ENCODE measurements at regions not wholly inside any gene's neighbourhood (a gene's known extent, or its start where the extent isn't known, plus 50 kb on each side); places are given as distances from the start of the nearest gene placed in this dataset.

DNA sequence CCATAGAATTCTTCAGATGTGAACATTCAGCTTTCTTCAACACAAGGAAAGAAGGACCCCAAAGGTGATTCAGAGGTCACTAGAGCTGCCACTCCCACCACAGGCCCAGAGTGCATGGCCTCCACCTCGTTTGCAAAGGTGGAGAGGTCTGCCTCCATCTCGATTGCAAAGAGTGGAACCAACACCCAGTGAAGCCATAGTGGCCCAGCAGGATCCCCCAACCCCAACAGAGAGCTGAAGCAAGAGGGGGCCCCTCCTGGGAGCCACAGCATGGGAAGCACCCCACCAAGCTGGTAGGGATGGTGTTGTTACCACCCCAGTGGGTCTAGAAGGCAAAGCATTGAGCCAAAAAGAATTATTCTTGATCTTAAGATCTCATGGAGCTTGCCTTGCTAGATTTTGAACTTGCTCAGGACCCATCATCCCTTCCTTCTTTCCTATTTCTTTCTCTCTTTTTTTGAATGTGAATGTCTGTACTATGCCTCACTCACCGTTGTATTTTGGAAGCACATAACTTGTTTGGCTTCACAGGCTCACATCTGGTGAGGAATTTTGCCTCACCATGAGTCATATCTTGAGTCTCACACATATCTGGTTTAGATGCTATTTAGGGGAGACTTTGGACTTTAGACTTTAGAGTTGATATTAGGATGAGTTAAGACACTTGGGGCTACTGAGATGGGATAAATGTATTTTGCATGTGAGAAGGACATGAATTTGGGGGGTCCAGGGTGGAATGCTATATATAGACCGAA is 119.2 kb downstream of the ANKRD60 start:
- peak; percentile 25 for DNase-seq

DNA sequence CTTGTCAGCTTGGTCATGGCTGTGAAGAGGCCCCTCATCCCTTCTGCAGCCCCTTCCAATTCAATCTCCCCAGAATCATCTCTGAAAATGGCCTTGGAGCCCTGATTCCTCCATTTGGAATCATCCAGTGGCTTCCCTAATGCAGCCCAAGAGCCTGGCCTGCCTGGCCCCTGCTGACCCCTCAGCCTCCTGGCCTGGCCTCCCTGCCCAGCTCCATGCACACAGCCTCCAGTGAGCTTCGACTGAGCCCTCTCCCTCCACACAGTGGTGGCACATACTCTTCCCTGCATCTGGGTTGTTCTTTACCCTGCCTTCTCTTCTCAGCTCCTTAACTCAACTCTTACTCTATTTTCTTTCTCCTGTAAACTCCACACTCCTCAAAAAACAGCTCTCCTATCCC is 120.9 kb downstream of the ANKRD60 start:
- DNase-seq, result no peak

DNA sequence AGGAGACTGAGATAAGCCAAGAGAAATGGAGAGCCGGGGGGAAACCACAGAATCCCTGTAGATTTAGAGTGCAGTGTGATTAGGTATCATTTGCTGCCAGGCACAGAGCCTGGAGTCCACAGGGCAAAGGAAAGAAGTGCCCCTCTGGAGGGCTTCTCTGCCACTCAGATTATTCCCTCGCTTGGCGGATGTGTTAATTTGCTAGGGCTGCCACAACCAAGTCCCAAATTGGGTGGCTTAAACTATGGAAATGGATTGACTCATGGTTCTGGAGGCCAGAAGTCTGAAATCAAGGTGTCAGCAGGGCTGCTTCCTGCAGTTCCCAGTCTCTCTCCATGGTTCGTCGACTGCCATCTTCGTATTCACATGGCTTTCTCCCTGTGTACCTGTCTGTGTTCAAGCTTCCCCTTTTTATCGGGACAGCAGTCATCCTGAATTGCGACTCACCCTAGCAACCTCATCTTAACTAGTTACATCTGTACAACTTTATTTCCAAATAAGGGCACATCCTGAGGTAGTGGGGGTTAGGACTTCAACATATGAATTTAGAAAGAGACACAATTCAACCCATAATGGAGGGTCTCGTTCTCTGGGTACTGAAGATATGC is 122.2 kb downstream of the ANKRD60 start:
- DNase-seq, result no peak

DNA sequence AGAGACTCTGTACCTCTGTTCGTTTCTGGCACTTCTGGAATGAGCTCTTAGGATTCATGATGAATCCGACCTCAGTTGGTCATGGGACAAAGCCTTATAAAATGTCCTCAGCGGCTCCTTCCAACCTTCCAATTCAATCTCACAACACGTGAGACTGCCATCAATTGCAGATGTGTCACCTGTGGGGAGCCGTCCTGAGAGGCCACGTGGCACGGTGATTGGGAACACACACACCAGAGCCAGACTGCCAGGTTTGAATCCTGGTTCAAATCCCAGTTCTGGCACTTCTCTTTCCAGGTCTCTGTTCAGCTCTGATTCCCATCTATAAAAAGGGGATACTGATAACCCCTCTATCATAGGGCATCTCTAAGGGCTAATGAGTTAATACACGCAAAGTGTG is 124.5 kb downstream of the ANKRD60 start:
- DNase-seq, result no peak

DNA sequence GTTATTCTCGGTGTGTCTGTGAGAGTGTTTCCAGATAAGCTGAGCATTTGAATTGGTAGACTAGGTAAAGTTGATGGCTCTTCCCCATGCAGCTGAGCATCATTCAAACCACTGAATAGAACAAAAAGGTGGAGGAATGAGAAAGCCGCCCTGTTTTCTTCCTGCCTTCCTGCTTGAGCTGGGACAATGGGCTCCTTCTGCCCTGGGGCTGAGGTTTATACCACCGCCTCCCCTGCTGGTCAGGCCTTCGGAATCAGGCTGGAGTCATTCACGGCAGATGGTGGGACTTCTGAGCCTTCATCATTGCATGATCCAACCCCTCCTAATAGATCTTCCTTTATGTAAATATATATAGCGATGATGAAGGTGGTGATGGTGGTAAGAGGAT is 124.9 kb downstream of the ANKRD60 start:
- no peak for DNase-seq

DNA sequence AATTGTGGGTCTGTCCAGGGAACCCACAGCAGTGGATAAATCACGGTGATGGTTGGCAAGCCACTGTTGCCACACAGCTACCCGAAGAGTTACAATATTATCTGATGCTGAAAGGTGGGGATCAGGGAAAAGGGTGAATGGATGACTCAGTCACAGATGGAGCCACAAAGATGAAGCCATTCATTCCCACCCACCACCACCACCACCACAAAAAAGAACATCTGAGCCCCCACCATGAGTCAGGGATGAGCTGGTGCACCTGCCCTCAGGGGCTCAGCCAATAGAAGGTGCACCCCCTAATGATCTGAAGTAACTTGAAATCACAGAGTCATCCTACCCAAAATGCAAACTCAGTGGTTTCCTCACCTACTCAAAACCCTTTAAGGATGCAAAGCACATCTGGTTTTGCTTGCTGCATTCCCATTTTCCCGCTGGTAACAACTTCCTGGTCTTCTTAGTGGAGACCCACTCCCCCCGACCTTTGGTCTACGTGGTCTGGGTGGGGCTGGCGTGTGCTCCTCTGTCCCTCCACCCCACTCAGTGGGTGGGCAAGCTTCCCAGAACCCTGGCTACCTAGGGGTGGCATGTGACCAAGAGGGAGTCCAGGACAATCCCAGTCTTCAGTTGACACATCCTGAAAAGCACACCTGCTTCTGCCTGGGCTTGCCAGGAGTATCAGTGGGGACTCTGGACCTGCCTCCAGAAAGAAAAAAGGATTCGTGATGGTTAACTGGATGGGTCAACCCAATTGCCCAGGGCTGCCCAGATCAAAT is 125.5 kb downstream of the ANKRD60 start:
- no peak for DNase-seq

DNA sequence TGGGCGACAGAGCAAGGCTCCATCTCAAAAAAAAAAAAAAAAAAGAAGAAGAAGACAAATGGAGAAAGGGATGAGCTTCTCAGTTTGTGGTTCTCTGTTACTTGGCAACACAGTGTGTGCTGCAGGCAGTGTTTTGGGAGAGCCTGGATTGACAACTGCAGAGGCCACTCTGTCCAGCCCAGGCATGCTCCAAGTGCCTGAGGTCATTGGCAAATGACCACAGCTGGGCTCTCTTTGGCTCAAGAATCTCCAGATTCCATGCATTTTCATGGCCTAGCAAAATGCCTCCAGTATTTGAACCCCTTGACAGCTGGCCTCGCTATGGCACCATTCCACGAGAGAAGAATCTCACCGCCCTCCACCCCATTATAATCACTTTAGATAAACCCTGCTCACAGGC is 126.2 kb downstream of the ANKRD60 start:
- DNase-seq, result no peak

DNA sequence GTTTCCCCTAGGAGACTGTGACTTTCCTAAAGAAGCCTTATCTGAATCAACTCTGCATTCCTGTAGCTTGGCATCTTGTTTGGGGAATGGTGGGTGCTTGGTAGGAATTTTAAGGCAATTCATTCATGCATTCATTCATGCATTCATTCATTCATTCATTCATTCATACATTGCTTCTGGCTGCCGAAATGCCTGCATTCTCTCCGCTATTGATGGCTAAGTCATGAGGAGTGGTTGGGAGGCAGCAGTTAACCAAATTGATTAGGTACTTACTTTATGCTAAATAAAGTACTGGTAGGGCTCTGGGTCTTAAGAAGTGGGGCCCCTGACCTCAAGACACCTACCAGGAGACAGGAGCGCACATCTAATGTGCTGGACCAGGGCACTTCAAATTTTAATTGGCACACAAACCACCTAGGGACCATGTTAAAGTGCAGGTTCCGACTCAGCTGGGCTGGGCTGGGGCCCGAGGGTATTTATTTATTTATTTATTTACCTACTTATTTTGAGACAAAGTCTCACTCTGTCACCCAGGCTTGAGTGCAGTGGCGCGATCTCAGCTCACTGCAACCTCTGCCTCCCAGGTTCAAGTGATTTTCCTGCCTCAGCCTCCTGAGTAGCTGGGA is 127.6 kb downstream of the ANKRD60 start:
- no peak for DNase-seq

DNA sequence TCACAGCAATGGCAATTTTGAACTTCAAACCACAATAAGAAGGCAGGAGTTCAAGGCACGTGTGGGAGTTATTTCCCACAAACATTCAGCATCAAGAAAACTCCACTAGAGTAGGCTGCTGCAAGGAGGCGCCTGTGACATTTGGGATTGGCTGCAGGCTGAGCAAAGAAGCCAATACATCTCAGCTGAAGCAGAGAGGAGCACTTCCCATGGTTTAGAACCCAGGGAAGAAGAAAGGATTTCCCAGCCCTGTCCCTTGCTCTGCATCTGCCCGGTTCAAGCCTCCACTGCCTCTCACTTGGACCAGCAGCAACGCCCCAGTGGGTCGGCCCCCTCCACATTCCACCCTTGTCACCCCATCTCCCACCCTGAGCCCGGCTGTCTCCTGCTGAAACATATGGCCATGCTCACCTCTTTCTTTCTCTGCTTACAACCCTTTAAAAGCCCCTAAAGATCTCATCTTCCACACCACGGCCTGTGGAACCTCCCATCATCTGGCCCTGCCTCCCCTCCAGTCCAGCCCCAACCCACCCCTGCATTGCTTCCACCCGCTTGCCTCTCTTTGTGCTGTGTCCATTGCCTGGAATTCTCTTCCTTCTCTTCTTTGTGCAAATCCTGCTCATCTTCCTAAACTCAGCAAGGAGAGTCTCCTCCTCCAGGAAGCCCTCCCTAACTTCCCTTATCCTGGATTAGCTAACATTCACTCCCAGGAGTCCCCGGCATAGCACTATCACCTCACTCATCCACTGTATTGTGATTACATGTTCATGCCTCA is 128.3 kb downstream of the ANKRD60 start:
- no peak for DNase-seq

DNA sequence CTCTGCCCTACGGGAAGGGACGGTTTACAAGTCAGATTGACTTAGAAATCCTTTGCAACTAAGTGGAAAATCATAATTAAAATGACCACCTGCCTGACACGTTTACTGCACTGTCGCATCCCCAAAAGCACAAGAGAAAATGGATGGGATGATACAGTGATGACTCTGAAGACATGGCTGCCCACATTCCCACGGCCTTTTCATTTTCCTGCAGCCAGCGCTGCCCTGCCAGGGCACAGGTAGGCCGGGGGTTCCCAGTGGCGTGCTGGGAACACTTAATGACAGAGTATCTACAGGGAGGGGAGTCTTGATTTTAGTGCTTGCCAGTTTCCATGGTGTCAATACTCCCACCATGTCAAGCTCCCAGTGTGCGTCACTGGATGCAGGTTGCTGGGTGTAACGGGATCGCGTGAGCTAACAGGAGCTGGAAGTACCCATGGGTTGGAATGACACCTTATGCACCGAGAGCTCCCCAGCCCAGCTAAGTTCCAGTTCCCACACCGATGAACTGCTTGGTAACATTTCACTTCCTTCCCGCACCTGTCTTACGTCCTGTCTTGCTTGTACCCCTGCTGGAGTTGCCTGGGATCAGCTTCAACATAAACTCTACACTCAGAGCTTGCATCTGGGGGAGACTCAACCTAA is 129.0 kb downstream of the ANKRD60 start:
- DNase-seq, result no peak

DNA sequence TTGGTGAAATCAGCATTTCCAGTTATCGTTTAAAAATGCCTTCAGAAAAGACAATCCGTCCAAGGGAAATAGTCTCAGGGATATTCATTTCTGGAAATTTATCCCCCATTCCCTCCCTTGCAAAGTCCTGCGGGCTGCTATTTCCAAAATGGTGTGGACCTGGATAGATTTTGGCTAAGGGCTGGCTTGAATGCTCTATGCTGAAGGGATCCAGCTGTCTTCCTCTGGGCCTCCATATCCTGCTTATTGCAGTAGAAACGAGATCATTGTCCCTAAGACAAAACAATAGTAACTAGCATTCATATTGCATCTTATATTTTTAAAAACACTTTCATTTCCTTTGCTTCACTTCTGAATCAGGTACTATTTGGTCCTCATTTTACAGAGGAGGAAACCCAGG is 129.9 kb downstream of the ANKRD60 start:
- DNase-seq, result no peak

DNA sequence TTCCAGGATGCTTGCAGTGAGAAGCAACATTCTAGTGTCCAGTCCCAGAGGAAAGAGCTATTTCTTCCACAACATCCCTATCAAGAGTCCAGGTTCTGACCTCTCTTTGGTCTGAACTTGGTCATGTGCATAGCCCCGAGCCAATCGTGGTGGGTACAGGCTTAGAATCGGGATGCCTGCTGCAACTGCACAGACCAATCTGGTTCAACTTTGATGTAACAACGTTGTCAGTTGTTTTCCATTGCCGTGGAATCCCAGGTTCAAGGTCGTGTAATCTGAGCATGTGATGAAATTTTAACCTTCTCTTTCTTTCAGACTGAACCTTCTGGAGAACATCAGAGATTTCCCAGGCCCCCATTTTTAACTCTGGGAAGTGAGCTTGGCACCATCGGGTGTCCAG is 130.5 kb downstream of the ANKRD60 start:
- DNase-seq, result no peak

DNA sequence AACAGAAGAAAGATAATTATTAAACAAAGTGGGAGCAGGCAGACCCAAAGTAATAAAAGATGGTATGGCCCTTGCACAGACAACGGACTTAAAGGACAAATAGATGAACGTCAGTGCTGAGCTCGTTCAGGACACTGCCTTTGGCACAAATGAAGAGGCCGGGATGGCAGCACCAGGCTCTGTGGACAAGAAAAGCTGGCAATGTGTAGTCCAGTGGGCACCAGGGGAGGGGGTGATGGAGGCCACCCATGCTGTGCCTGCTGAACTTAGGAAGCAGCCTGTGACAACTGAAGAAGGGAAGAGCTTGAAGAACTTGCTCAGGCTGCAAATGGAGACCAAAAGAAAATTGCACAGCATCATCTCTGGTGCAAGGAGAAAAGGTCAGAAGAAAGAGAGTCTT is 131.0 kb downstream of the ANKRD60 start:
- DNase-seq, result no peak

DNA sequence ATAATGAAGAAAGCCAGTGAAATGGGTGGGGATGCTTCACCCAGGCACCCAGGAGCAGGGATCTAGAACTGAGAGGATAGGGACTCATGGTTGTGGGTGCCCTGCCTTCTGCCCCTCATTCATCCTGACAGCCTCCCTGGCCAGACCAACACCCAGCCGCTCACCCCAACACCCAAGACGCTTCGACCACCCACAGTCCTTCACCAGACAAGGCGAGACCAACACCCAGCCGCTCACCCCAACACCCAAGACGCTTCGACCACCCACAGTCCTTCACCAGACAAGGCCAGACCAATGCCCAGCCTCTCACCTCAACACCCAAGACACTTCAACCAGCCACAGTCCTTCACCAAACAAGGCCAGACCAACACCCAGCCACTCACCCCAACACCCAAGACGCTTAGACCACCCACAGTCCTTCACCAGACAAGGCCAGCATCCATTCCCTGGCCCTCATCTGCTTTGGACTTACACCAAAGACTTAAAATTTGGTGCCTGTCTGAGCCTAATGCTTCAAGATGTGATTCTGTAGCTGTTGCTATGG is 131.5 kb downstream of the ANKRD60 start:
- no peak for DNase-seq

DNA sequence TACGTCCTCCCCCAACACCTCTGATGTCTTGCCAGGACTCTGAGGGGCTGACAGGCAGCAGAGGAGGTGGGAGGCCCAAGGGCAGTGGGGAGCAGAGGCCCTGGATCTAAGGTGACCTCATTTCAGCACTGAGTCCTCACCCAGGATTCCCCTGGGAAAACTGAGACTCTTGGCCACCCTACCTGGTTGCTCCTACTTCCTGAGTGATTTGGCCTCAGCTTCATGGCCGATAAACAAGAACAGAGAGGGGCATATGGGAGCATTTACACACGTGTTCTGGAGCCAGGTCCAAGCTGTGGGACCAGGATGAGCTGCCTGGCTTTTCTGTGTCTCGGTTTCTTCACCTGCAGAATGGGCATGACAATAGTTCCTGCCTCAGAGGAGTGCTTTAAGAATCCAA is 133.8 kb downstream of the ANKRD60 start:
- no peak for DNase-seq

DNA sequence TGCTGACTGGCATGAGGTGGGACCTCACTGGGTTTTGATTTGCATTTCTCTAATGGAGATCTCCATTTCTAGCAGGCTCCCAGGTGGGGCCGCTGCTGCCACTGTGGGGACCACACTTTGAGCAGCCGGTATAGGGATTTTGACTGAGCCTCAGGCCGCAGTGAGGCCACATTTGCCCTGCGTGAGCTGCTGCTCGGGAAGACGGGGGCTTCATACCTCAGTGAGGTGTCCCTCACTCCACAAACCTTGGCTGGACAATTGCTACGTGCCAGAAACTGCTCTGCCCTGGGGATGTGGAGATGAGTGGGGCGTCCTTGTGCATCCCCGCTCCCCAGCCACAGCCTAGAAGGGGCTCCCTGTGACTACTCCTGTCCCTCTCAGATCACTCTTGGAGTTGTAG is 134.3 kb downstream of the ANKRD60 start:
- DNase-seq, result no peak

DNA sequence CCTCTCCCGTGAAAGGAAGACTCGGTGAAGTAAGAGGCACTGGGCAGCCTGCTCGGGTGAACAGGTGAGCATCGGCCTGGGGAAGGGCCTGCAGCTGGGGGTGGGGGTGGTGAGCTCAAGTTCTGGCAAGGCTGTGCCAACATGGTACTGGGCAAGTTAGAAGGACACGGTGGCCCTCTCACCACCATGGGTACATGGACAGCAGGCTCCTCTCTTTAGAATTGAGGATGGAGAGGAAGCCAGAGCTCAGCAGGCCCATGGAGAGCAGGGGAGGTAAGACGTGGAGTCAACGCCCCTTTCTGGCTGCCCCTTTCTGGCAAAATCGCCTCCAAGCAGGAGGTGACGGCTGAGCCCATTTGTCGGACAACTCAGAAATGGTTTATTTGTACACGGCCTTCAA is 135.6 kb downstream of the ANKRD60 start:
- no peak for DNase-seq

DNA sequence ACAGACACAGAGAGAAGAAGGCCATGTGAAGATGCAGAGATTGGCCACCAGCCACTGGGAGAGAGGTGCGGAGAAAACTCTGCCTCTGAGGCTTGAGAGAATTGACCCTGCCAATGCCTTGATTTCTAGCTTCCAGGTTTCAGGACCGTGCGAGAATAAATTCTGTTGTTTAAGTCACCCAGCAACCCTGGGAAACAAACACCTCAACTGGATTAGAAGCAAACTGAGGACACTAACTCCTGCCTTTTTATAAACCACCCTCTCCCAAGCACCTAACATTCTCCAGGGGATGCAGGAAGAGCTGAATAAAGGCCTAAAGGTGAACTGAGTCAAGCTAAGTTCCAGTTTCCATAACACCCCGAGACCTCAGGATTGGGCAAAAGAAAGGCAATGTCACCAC is 136.1 kb downstream of the ANKRD60 start:
- no peak for DNase-seq

DNA sequence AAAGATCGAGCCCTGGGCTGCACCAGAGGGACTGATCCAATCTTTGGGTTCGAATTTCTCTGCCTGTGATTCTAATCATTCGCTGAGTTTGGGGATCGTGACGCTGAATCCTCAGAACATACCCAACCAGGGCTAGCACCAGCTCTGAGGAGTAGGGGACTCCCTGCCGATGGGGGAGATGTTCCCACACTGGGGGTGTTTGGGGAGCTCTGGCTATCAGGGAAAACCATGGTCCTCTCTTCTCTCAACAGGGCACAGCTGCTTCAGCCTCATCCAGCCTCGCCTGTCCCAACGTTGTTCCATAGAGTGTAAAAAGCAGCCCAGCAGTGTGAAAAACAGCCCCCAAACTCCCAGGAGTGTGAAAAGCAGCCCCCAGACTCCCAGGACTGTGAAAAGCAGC is 136.6 kb downstream of the ANKRD60 start:
- no peak for DNase-seq

DNA sequence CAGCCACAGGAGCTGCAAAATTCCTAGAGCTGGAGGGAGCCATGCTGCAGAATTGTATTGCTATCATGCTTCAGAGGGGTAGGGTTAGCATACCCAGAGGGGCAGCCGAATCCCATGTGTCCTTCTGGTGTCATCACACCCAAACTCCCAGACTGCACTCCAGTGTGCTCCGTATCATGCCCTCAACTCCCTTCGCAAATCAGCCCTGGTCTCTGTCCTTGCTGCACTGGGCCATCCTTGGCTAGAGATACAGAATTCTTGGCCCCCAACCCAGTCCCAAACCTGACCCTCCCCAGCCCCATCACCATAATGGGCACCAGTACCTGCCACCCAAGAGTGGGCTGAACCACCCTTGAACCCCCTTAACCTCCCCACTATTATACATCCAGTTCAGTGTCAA is 138.3 kb downstream of the ANKRD60 start:
- DNase-seq, result no peak

DNA sequence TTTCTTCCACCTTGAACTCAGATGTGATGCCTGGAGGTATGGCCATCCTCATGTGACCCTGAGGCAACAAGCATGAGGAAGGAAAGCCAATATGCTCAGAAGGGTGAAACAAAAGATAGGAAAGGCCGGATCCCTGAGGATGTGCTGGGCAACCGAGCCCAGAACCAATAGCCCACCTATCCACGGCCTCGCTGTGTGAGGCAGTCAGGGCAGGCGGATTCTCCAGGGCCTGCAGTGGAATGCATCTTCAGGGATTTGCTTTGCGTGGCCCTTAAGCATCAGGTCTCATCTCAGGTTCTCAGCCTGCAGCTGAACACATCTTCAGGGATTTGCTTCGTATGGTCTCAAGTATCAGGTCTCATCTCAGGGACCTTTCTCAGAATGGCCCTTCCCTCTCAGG is 139.8 kb downstream of the ANKRD60 start:
- DNase-seq, result no peak

DNA sequence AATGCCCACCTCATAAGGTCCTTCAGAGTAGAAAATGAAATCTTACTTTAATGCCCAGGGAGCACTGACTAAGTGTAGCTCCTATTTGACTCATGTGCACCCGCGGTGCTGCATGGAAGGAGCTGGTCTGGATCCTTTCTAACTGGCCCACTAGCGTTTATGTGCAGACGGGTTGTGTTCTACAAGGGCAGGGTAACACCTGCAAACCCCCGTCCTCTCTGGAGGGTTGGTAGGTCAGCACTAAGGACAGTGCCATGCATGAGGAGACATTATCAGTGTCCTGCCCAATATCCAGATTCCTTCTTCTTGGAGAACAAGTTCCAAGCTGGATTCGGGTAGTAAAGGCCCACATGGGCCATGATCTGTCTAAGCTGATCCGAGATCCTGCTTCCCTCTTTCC is 140.3 kb downstream of the ANKRD60 start:
- DNase-seq, result no peak

Measured in NCI-H226 (cell line).